SU-DHL-6 (cell line): ENCODE measurements at regions not wholly inside any gene's neighbourhood (a gene's known extent, or its start where the extent isn't known, plus 50 kb on each side); places are given as distances from the start of the nearest gene placed in this dataset.
"Not testable (repeated sequence)": the region's sequence is repeated elsewhere in the genome, so short reads cannot be mapped to it uniquely, and the experiment has no call there.

Experiments used
- CTCF ChIP-seq: fragments of 200-600 bp; sonication (generic); IDR thresholded peaks from one replicate; pipeline ENCODE4 v1.5.1; 2017; ENCODE audit warnings: antibody characterized with exemption, mild to moderate bottlenecking, low read length, moderate library complexity; ENCODE audit not compliant: insufficient read depth, poor library complexity, severe bottlenecking
- EZH2phosphoT487 ChIP-seq: fragments of 200-600 bp; sonication (generic), shearing (Covaris generic); conservative IDR thresholded peaks from 2 replicates; pipeline ENCODE4 v1.6.1; 2018; ENCODE audit warnings: mild to moderate bottlenecking, antibody characterized with exemption, low read length, moderate library complexity, mixed read lengths

GRCh38 chr6:22171006-22171405 lies 125.8 kb downstream of the PRL start:
- TF ChIP-seq CTCF, EZH2phosphoT487: not testable (repeated sequence)
